H9 (cell line): ENCODE measurements at regions not wholly inside any gene's neighbourhood (a gene's known extent, or its start where the extent isn't known, plus 50 kb on each side); places are given as distances from the start of the nearest gene placed in this dataset.

Source experiments
- DNase-seq: peaks from one replicate; pipeline ENCODE4 v3.0.0-alpha.2; 2017
- H2AFZ ChIP-seq: one replicate; pipeline ENCODE4 v1.6.1; 2013; ENCODE audit warnings: mild to moderate bottlenecking, low read length, control low read depth, moderate library complexity
- H2AK5ac ChIP-seq: 2 replicates; pipeline ENCODE4 v1.6.1; 2013; ENCODE audit warnings: low read length, control low read depth, mixed read lengths; ENCODE audit not compliant: insufficient read length
- H2BK120ac ChIP-seq: one replicate; pipeline ENCODE4 v1.6.1; 2013; ENCODE audit warnings: low read depth, mild to moderate bottlenecking, low read length, control low read depth, inconsistent platforms; ENCODE audit not compliant: poor library complexity, severe bottlenecking
- H2BK12ac ChIP-seq: 2 replicates; pipeline ENCODE4 v1.6.1; 2013; ENCODE audit warnings: low read length, control low read depth, mixed read lengths, low read depth; ENCODE audit not compliant: insufficient read length
- H2BK15ac ChIP-seq: 2 replicates; pipeline ENCODE4 v1.6.1; 2013; ENCODE audit warnings: low read depth, low read length, control low read depth
- H2BK20ac ChIP-seq: one replicate; pipeline ENCODE4 v1.6.1; 2013; ENCODE audit warnings: low read depth, mild to moderate bottlenecking, low read length, control low read depth, inconsistent platforms; ENCODE audit not compliant: poor library complexity, severe bottlenecking
- H2BK5ac ChIP-seq: 2 replicates; pipeline ENCODE4 v1.6.1; 2013; ENCODE audit warnings: low read length, control low read depth, mixed read lengths; ENCODE audit not compliant: insufficient read length
- H3K14ac ChIP-seq: 2 replicates; pipeline ENCODE4 v1.6.1; 2013; ENCODE audit warnings: low read length, control low read depth; ENCODE audit not compliant: insufficient read depth
- H3K18ac ChIP-seq: 2 replicates; pipeline ENCODE4 v1.6.1; 2013; ENCODE audit warnings: low read depth, mild to moderate bottlenecking, mixed read lengths, low read length, control low read depth; ENCODE audit not compliant: insufficient read length
- H3K23ac ChIP-seq: 2 replicates; pipeline ENCODE4 v1.6.1; 2013; ENCODE audit warnings: low read length, control low read depth, mixed read lengths, low read depth; ENCODE audit not compliant: insufficient read length
- H3K23me2 ChIP-seq: 2 replicates; pipeline ENCODE4 v1.6.1; 2013; ENCODE audit warnings: low read depth, mild to moderate bottlenecking, mixed read lengths, low read length, control low read depth; ENCODE audit not compliant: insufficient read length, poor library complexity, severe bottlenecking
- H3K27ac ChIP-seq: 2 replicates; pipeline ENCODE4 v1.5.1; 2013; ENCODE audit warnings: low read length, control low read depth, mixed read lengths, low read depth; ENCODE audit not compliant: insufficient read length
- H3K27me3 ChIP-seq: 2 replicates; pipeline ENCODE4 v1.6.1; 2013; ENCODE audit warnings: low read length, control low read depth, inconsistent platforms; ENCODE audit not compliant: insufficient read depth
- H3K4ac ChIP-seq: 2 replicates; pipeline ENCODE4 v1.6.1; 2013; ENCODE audit warnings: low read depth, mild to moderate bottlenecking, control low read depth, inconsistent platforms, low read length, moderate library complexity
- H3K4me1 ChIP-seq: 2 replicates; pipeline ENCODE4 v1.6.1; 2013; ENCODE audit warnings: low read length, control low read depth, inconsistent platforms; ENCODE audit not compliant: insufficient read depth
- H3K4me2 ChIP-seq: 2 replicates; pipeline ENCODE4 v1.6.1; 2013; ENCODE audit warnings: low read length, control low read depth, mixed read lengths; ENCODE audit not compliant: insufficient read length, insufficient read depth
- H3K56ac ChIP-seq: 2 replicates; pipeline ENCODE4 v1.6.1; 2013; ENCODE audit warnings: low read depth, mild to moderate bottlenecking, mixed read lengths, low read length, control low read depth; ENCODE audit not compliant: insufficient read length
- H3K79me1 ChIP-seq: 2 replicates; pipeline ENCODE4 v1.6.1; 2013; ENCODE audit warnings: low read depth, mild to moderate bottlenecking, moderate library complexity, low read length, control low read depth, inconsistent platforms; ENCODE audit not compliant: insufficient read depth, poor library complexity, severe bottlenecking
- H3K79me2 ChIP-seq: 2 replicates; pipeline ENCODE4 v1.6.1; 2013; ENCODE audit warnings: low read length, control low read depth, inconsistent platforms; ENCODE audit not compliant: insufficient read depth
- H3K9ac ChIP-seq: 2 replicates; pipeline ENCODE4 v1.6.1; 2013; ENCODE audit warnings: low read length, control low read depth, mixed read lengths; ENCODE audit not compliant: insufficient read length; ENCODE audit errors: extremely low read depth
- H3K9me3 ChIP-seq: one replicate; pipeline ENCODE4 v1.6.1; 2013; ENCODE audit warnings: low read depth, low read length, inconsistent platforms; ENCODE audit not compliant: control insufficient read depth
- H3T11ph ChIP-seq: one replicate; pipeline ENCODE4 v1.6.1; 2013; ENCODE audit warnings: mild to moderate bottlenecking, low read length, control low read depth, inconsistent platforms
- H4K20me1 ChIP-seq: one replicate; pipeline ENCODE4 v1.6.1; 2013; ENCODE audit not compliant: control insufficient read depth, insufficient read length, insufficient read depth
- H4K5ac ChIP-seq: 2 replicates; pipeline ENCODE4 v1.6.1; 2013; ENCODE audit warnings: low read depth, mild to moderate bottlenecking, mixed read lengths, low read length, control low read depth; ENCODE audit not compliant: insufficient read length
- H4K8ac ChIP-seq: replicated peaks from 2 replicates; pipeline ENCODE4 v1.6.1; 2013; ENCODE audit warnings: low read length, control low read depth, mixed read lengths, low read depth; ENCODE audit not compliant: insufficient read length
- H4K91ac ChIP-seq: 2 replicates; pipeline ENCODE4 v1.6.1; 2013; ENCODE audit warnings: low read depth, mild to moderate bottlenecking, moderate library complexity, mixed read lengths, low read length, control low read depth; ENCODE audit not compliant: insufficient read length
- H3K27ac Mint-ChIP-seq, 3 experiments: 2 replicates in 2 of 3; 3 replicates in 1 of 3; pipeline ENCODE4 v1.8.0; 2020 to 2021; ENCODE audit warnings: mixed read lengths in 3 of 3, mild to moderate bottlenecking in 1 of 3, moderate library complexity in 1 of 3
- H3K27me3 Mint-ChIP-seq: 2 replicates; pipeline ENCODE4 v1.8.0; 2021; ENCODE audit warnings: low read depth, mild to moderate bottlenecking, moderate library complexity, mixed read lengths
- H3K36me3 Mint-ChIP-seq, 3 experiments: 2 replicates in 2 of 3; 3 replicates in 1 of 3; pipeline ENCODE4 v1.8.0; 2020 to 2021; ENCODE audit warnings: low read depth in 3 of 3, mixed read lengths in 3 of 3; ENCODE audit not compliant: insufficient read depth in 1 of 3
- H3K4me1 Mint-ChIP-seq, 2 experiments: 2 replicates each; pipeline ENCODE4 v1.8.0; 2020; ENCODE audit warnings: mixed read lengths in 2 of 2
- H3K4me3 Mint-ChIP-seq, 2 experiments: 2 replicates in 1 of 2; 3 replicates in 1 of 2; pipeline ENCODE4 v1.8.0; 2020 to 2021; ENCODE audit warnings: mild to moderate bottlenecking in 2 of 2, mixed read lengths in 2 of 2, moderate library complexity in 1 of 2
- H3K9me3 Mint-ChIP-seq, 2 experiments: 2 replicates in 1 of 2; 3 replicates in 1 of 2; pipeline ENCODE4 v1.8.0; 2020; ENCODE audit warnings: mild to moderate bottlenecking in 2 of 2, mixed read lengths in 2 of 2, moderate library complexity in 1 of 2
- WGBS: extraction: QIAGEN DNeasy Blood & Tissue Kit; methylation state at CpG from one replicate; pipeline ENCODE4 v1.1.7; 2013; ENCODE audit warnings: missing lambda C conversion rate, low lambda C conversion rate, mixed read lengths; ENCODE audit not compliant: insufficient read length; ENCODE audit errors: extremely low coverage; 5-methylcytosine and 5-hydroxymethylcytosine counted together
- TF ChIP-seq, protein P1 (sequence below): fragments of 200-600 bp; sonication (generic); conservative IDR thresholded peaks from 3 replicates; pipeline ENCODE4 v1.8.0; 2021; ENCODE audit warnings: antibody characterized with exemption, mild to moderate bottlenecking

GRCh38 chr20:19009081-19009688, 195.6 kb downstream of the SCP2D1 start:
- no peak overlapping the region for H3K4me2 ChIP-seq
- no peaks in the 10 kb centered on the region for H3K23me2 ChIP-seq
- H3K9me3 ChIP-seq: no peaks in the 10 kb centered on the region
- no peaks in the 10 kb centered on the region for H3K79me1 ChIP-seq
- H3K4ac ChIP-seq: no peak overlapping the region
- no peak overlapping the region for H4K5ac ChIP-seq
- no CpG with 5 or more reads among the region's 4 CpGs for WGBS
- no peak overlapping the region for H3K4me3 Mint-ChIP-seq
- no peak overlapping the region for H3K9ac ChIP-seq
- H3K27me3 ChIP-seq: no peaks in the 10 kb centered on the region
- H4K91ac ChIP-seq: no peak overlapping the region
- DNase-seq: no peak
- no peak overlapping the region for H2BK15ac ChIP-seq
- no peak overlapping the region for H2BK12ac ChIP-seq
- no peak overlapping the region for H2BK5ac ChIP-seq
- no peak overlapping the region for H3K23ac ChIP-seq
- no peaks in the 10 kb centered on the region for H3K79me2 ChIP-seq
- TF ChIP-seq, protein P1, sequence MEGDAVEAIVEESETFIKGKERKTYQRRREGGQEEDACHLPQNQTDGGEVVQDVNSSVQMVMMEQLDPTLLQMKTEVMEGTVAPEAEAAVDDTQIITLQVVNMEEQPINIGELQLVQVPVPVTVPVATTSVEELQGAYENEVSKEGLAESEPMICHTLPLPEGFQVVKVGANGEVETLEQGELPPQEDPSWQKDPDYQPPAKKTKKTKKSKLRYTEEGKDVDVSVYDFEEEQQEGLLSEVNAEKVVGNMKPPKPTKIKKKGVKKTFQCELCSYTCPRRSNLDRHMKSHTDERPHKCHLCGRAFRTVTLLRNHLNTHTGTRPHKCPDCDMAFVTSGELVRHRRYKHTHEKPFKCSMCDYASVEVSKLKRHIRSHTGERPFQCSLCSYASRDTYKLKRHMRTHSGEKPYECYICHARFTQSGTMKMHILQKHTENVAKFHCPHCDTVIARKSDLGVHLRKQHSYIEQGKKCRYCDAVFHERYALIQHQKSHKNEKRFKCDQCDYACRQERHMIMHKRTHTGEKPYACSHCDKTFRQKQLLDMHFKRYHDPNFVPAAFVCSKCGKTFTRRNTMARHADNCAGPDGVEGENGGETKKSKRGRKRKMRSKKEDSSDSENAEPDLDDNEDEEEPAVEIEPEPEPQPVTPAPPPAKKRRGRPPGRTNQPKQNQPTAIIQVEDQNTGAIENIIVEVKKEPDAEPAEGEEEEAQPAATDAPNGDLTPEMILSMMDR: no peak
- no peak overlapping the region for H2AFZ ChIP-seq
- peaks cover 11 to 15% of the 10 kb centered on the region in 2 experiments for H3K4me1 Mint-ChIP-seq
- no peaks in the 10 kb centered on the region for H3K4me1 ChIP-seq
- H4K8ac ChIP-seq: no peak overlapping the region
- H3K18ac ChIP-seq: no peak overlapping the region
- peaks cover 2% of the 10 kb centered on the region for H3K27me3 Mint-ChIP-seq
- no peaks in the 10 kb centered on the region for H3K36me3 Mint-ChIP-seq
- no peak overlapping the region for H2BK20ac ChIP-seq
- no peak overlapping the region for H2AK5ac ChIP-seq
- no peak overlapping the region for H2BK120ac ChIP-seq
- H3K56ac ChIP-seq: no peak overlapping the region
- H3K14ac ChIP-seq: no peak overlapping the region
- H3K9me3 Mint-ChIP-seq: no peaks in the 10 kb centered on the region; a peak in 1 of 5 replicates
- H4K20me1 ChIP-seq: no peaks in the 10 kb centered on the region
- no peak overlapping the region for H3K27ac Mint-ChIP-seq
- no peak overlapping the region for H3T11ph ChIP-seq
- no peak overlapping the region for H3K27ac ChIP-seq
